ENCODE measurements at regions not wholly inside any gene's neighbourhood (a gene's known extent, or its start where the extent isn't known, plus 50 kb on each side); places are given as distances from the start of the nearest gene placed in this dataset.

DNA sequence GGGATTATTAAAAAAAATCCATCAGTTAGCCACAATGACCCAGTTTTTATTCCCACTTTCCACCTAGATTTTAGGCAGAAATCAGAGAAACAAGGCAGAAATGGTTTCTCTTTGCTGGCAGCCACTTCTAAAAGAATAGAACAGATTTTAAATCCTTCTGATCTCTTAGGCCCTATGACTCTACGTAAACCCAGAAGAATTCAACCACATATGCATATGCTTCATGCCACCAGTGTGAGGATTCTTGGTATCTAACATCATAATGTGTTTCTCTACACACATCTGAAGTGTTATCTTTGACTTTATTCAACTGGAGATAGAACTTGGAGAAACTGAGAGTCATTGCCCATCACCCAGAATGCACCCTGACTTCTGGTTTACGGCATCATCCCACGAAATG, 128.7 kb upstream of the TANK start:
- DNase-seq (ENCODE audit: low spot score), result no peak
- Histone ChIP-seq H3K36me3 (no peaks in the 10 kb centered on the region), H3K9me3 (no peaks in the 10 kb centered on the region), H3K27me3 (replicated peaks; ENCODE audit: insufficient read depth) (no peaks in the 10 kb centered on the region), H3K27ac (no peak overlapping the region), H3K4me3 (no peak overlapping the region), H3K4me1 (ENCODE audit: control insufficient read depth in 1 of 2, low read depth in 2 of 2) (peaks cover 0 to 10% of the 10 kb centered on the region in 2 donors)
- TF ChIP-seq, protein P1, sequence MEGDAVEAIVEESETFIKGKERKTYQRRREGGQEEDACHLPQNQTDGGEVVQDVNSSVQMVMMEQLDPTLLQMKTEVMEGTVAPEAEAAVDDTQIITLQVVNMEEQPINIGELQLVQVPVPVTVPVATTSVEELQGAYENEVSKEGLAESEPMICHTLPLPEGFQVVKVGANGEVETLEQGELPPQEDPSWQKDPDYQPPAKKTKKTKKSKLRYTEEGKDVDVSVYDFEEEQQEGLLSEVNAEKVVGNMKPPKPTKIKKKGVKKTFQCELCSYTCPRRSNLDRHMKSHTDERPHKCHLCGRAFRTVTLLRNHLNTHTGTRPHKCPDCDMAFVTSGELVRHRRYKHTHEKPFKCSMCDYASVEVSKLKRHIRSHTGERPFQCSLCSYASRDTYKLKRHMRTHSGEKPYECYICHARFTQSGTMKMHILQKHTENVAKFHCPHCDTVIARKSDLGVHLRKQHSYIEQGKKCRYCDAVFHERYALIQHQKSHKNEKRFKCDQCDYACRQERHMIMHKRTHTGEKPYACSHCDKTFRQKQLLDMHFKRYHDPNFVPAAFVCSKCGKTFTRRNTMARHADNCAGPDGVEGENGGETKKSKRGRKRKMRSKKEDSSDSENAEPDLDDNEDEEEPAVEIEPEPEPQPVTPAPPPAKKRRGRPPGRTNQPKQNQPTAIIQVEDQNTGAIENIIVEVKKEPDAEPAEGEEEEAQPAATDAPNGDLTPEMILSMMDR (IDR thresholded peaks at IDR 0.05), result no peak
- ATAC-seq (ENCODE audit: insufficient number of reproducible peaks, low FRiP score, low read depth), result no peak

DNA sequence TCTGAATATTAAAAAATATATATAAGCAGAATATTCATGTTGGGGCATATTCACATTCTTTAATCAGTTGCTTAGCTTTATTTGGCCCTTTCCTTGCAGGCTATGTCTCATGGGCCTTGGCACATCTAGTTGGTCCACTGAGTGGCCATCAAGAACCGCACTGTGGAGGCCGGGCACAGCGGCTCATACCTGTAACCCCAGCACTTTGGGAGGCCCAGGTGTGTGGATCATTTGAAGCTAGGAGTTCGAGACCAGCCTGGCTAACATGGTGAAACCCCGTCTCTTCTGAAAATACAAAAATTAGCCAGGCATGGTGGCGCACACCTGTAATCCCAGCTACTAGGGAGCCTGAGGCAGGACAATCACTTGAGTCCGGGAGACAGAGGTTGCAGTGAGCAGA, 127.6 kb upstream of the TANK start:
- Histone ChIP-seq H3K27me3 (replicated peaks; ENCODE audit: insufficient read depth) (no peaks in the 10 kb centered on the region), H3K4me1 (ENCODE audit: control insufficient read depth in 1 of 2, low read depth in 2 of 2) (peaks cover 0 to 10% of the 10 kb centered on the region in 2 donors), H3K36me3 (no peaks in the 10 kb centered on the region), H3K27ac (no peak overlapping the region), H3K9me3 (no peaks in the 10 kb centered on the region), H3K4me3 (no peak overlapping the region)
- TF ChIP-seq, protein P1 (IDR thresholded peaks at IDR 0.05), result no peak
- no peak for ATAC-seq (ENCODE audit: insufficient number of reproducible peaks, low FRiP score, low read depth)
- DNase-seq (ENCODE audit: low spot score), result no peak

DNA sequence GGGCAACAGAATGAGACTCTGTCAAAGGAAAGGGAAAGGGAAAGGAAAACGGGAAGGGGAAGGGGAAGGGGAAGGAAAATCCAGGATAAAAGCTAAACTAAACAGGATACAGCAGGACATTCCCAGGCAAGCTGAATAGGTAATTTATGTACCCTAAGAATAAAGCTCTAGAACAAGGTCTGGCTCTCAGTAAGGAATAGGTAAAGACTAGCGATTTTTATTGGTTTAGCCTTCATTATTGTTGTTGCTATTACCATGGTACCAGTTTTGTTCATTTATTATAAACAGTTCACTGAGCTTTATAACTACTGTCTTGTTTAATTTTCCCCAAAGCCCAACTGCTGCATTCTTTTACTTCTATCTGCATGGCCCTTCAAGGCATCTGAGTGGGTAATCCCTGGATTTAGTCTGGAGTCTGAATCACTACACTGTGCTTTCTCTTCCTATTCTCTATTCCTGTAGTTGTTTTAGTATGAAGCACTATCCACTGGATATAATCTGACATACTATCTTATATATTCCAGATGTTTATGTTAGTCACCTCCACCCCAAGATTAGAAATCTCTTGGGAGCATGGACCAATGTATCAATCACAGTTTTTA, 127.1 kb upstream of the TANK start:
- no peak overlapping the region for H3K4me3 ChIP-seq
- H3K27ac ChIP-seq, result no peak overlapping the region
- DNase-seq (ENCODE audit: low spot score) (no peak), ATAC-seq (ENCODE audit: insufficient number of reproducible peaks, low FRiP score, low read depth) (no peak)
- H3K9me3 ChIP-seq, result no peaks in the 10 kb centered on the region
- H3K36me3 ChIP-seq, result no peaks in the 10 kb centered on the region
- TF ChIP-seq, protein P1 (IDR thresholded peaks at IDR 0.05), result no peak
- peaks cover 0 to 10% of the 10 kb centered on the region in 2 donors for H3K4me1 ChIP-seq (ENCODE audit: control insufficient read depth in 1 of 2, low read depth in 2 of 2)
- no peaks in the 10 kb centered on the region for H3K27me3 ChIP-seq (replicated peaks; ENCODE audit: insufficient read depth)

- H3K36me3 ChIP-seq, result no peaks in the 10 kb centered on the region
- H3K27ac ChIP-seq, result no peak overlapping the region
- DNase-seq (ENCODE audit: low spot score), result no peak
- TF ChIP-seq, protein P1 (IDR thresholded peaks at IDR 0.05), result no peak
- ATAC-seq (ENCODE audit: insufficient number of reproducible peaks, low FRiP score, low read depth), result no peak
- H3K4me3 ChIP-seq, result no peak overlapping the region
- H3K27me3 ChIP-seq (replicated peaks; ENCODE audit: insufficient read depth), result no peaks in the 10 kb centered on the region
- no peaks in the 10 kb centered on the region for H3K4me1 ChIP-seq (ENCODE audit: control insufficient read depth in 1 of 2, low read depth in 2 of 2)
- no peaks in the 10 kb centered on the region for H3K9me3 ChIP-seq
Measured at GRCh38 chr2:161036926-161037325, 123.3 kb upstream of the TANK start.

GRCh38 chr2:161039071-161039470, 121.2 kb upstream of the TANK start:
- TF ChIP-seq, protein P1 (IDR thresholded peaks at IDR 0.05), result no peak
- Histone ChIP-seq H3K36me3 (no peaks in the 10 kb centered on the region), H3K4me1 (ENCODE audit: control insufficient read depth in 1 of 2, low read depth in 2 of 2) (no peaks in the 10 kb centered on the region), H3K4me3 (no peak overlapping the region), H3K9me3 (no peaks in the 10 kb centered on the region), H3K27ac (no peak overlapping the region), H3K27me3 (replicated peaks; ENCODE audit: insufficient read depth) (no peaks in the 10 kb centered on the region)
- no peak for ATAC-seq (ENCODE audit: insufficient number of reproducible peaks, low FRiP score, low read depth)
- no peak for DNase-seq (ENCODE audit: low spot score)
